Germinal center (tissue), 1 donor: ENCODE measurements at regions not wholly inside any gene's neighbourhood (a gene's known extent, or its start where the extent isn't known, plus 50 kb on each side); places are given as distances from the start of the nearest gene placed in this dataset.

Experiments used
- DNase-seq: peaks from one replicate; pipeline ENCODE4 v3.0.0; 2012; ENCODE audit warnings: mixed read lengths, low spot score

GRCh38 chr2:205937211-205937610, 148.8 kb downstream of the INO80D start:
- no peak for DNase-seq

GRCh38 chr2:205936446-205936845, 149.5 kb downstream of the INO80D start:
- DNase-seq, result no peak

GRCh38 chr2:205934443-205934842, 151.5 kb downstream of the INO80D start:
- DNase-seq, result no peak

- no peak for DNase-seq
Measured at GRCh38 chr2:205932861-205933260, 153.1 kb downstream of the INO80D start.

- no peak for DNase-seq
Measured at GRCh38 chr2:205931388-205931787, 154.6 kb downstream of the INO80D start.

GRCh38 chr2:205930209-205930608, 155.8 kb downstream of the INO80D start:
- no peak for DNase-seq

- DNase-seq, result no peak
Measured at GRCh38 chr2:205929246-205929942, 156.6 kb downstream of the INO80D start.

GRCh38 chr2:205925373-205926337, 160.3 kb downstream of the INO80D start:
- DNase-seq, result peak; percentile 69

- no peak for DNase-seq
Measured at GRCh38 chr2:205924676-205925075, 161.3 kb downstream of the INO80D start.

GRCh38 chr2:205915130-205915524, 170.8 kb downstream of the INO80D start:
- no peak for DNase-seq

- DNase-seq, result no peak
Measured at GRCh38 chr2:205914213-205915129, 171.5 kb downstream of the INO80D start.

- no peak for DNase-seq
Measured at GRCh38 chr2:205913668-205914067, 172.3 kb downstream of the INO80D start.

- no peak for DNase-seq
Measured at GRCh38 chr2:205911306-205911705, 174.7 kb downstream of the INO80D start.

GRCh38 chr2:205909184-205909572, 176.8 kb downstream of the INO80D start:
- no peak for DNase-seq

GRCh38 chr2:205908212-205909183, 177.5 kb downstream of the INO80D start:
- DNase-seq, result no peak

- DNase-seq, result no peak
Measured at GRCh38 chr2:205906419-205906818, 179.6 kb downstream of the INO80D start.

GRCh38 chr2:205905576-205905975, 180.4 kb downstream of the INO80D start:
- no peak for DNase-seq

- no peak for DNase-seq
Measured at GRCh38 chr2:205904873-205905272, 181.1 kb downstream of the INO80D start.

GRCh38 chr2:205903549-205904129, 182.3 kb downstream of the INO80D start:
- no peak for DNase-seq

GRCh38 chr2:205902900-205903237, 183.1 kb downstream of the INO80D start:
- DNase-seq, result no peak
